Progenitor cell of endocrine pancreas (in vitro differentiated cells): ENCODE measurements at regions not wholly inside any gene's neighbourhood (a gene's known extent, or its start where the extent isn't known, plus 50 kb on each side); places are given as distances from the start of the nearest gene placed in this dataset.
"Not testable (repeated sequence)": the region's sequence is repeated elsewhere in the genome, so short reads cannot be mapped to it uniquely, and the experiment has no call there.

Experiments
- DNase-seq: peaks from one replicate; pipeline ENCODE4 v3.0.0; 2021; ENCODE audit warnings: low spot score; ENCODE audit not compliant: unreplicated experiment
- H3K27ac Mint-ChIP-seq: 2 replicates; pipeline ENCODE4 v1.8.0; 2021; ENCODE audit warnings: mild to moderate bottlenecking, moderate library complexity, mixed read lengths
- H3K27me3 Mint-ChIP-seq: 2 replicates; pipeline ENCODE4 v1.8.0; 2021; ENCODE audit warnings: mixed read lengths
- H3K36me3 Mint-ChIP-seq: 2 replicates; pipeline ENCODE4 v1.8.0; 2022; ENCODE audit warnings: mixed read lengths; ENCODE audit not compliant: insufficient read depth
- H3K4me1 Mint-ChIP-seq: 2 replicates; pipeline ENCODE4 v1.8.0; 2021; ENCODE audit warnings: low read depth, mixed read lengths
- H3K4me3 Mint-ChIP-seq: 2 replicates; pipeline ENCODE4 v1.8.0; 2021; ENCODE audit warnings: low read depth, mild to moderate bottlenecking, moderate library complexity, mixed read lengths
- H3K9me3 Mint-ChIP-seq: 2 replicates; pipeline ENCODE4 v1.8.0; 2021; ENCODE audit warnings: low read depth, mixed read lengths
- CTCF ChIP-seq: fragments of 200-600 bp; sonication (generic); IDR thresholded peaks from one replicate; pipeline ENCODE4 v1.5.0; 2021; ENCODE audit warnings: antibody characterized with exemption, mild to moderate bottlenecking; ENCODE audit not compliant: unreplicated experiment

DNA sequence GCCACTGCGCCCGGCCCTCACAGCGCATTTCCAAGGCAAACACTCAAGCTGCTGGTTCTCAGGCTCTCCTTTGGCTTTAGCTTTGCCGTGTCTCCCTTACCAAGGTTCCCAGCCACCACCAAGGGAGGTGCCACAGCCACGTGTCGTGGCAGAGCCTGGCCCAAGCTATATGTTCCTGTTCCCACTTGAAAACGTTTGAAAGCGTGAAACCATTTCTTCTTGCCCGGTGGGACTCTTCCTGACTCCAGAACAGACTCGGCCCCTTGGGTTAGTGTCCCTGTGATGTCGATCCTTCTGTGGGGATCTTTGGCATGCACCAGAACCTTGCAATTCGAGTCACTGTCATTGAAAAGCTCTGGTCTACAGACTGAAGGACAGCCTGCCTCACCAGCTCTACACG, 147.9 kb downstream of the HSD17B3 start:
- no peak overlapping the region for H3K4me3 Mint-ChIP-seq
- no peak for TF ChIP-seq CTCF
- H3K9me3 Mint-ChIP-seq: no peaks in the 10 kb centered on the region
- no peak for DNase-seq
- peaks cover 3% of the 10 kb centered on the region for H3K27me3 Mint-ChIP-seq
- H3K36me3 Mint-ChIP-seq: no peaks in the 10 kb centered on the region
- H3K27ac Mint-ChIP-seq: no peak overlapping the region
- H3K4me1 Mint-ChIP-seq: no peaks in the 10 kb centered on the region

- Mint-ChIP-seq H3K27me3 (peaks cover 3% of the 10 kb centered on the region), H3K27ac (no peak overlapping the region), H3K36me3 (no peaks in the 10 kb centered on the region), H3K4me1 (no peaks in the 10 kb centered on the region), H3K9me3 (no peaks in the 10 kb centered on the region), H3K4me3 (no peak overlapping the region)
- no peak for DNase-seq
- TF ChIP-seq CTCF: no peak
Observed at GRCh38 chr9:96152550-96152949, 149.4 kb downstream of the HSD17B3 start.

GRCh38 chr9:96150324-96151227, 151.4 kb downstream of the HSD17B3 start:
- Mint-ChIP-seq H3K36me3 (no peaks in the 10 kb centered on the region), H3K4me3 (no peak overlapping the region), H3K27ac (no peak overlapping the region), H3K9me3 (peaks cover 6% of the 10 kb centered on the region), H3K27me3 (peaks cover 6% of the 10 kb centered on the region), H3K4me1 (no peaks in the 10 kb centered on the region)
- DNase-seq: no peak
- no peak for TF ChIP-seq CTCF

DNA sequence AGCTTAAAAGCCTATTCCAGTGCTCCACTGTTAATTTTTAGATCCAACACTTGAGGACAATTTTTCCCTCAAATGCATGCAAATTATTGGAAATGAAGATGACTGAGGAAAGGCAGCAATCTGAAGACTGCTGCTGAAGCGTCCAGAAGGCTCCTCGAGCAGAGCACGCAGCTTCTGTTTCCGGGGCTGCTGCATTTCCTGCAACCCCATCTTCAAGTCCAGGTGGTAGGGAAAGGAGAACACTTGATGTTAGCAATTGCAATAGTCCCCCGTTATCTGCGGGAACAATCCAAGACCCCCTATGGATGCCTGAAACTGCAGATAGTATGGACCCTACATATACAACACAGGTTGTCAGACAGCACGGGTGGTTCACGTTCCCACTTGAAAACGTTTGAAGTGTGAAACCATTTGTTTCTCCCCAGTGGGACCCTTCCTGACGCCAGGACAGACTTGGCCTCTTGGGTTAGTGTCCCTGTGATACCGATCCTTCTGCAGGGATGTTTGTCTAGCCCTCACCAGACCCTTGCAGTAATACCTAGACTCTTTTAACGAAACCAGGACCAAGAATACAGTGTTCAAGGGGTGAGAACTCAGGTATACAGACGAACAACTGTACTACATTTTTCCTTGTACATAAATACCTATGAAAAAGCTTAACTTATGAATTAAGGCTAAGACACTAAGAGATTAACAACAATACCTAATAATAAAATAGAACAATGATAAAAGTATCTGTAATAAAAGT, 152.3 kb downstream of the HSD17B3 start:
- no peak for DNase-seq
- Mint-ChIP-seq H3K36me3 (no peaks in the 10 kb centered on the region), H3K4me3 (no peak overlapping the region), H3K27me3 (peaks cover 6% of the 10 kb centered on the region), H3K9me3 (peaks cover 6% of the 10 kb centered on the region), H3K4me1 (no peaks in the 10 kb centered on the region), H3K27ac (no peak overlapping the region)
- no peak for TF ChIP-seq CTCF

DNA sequence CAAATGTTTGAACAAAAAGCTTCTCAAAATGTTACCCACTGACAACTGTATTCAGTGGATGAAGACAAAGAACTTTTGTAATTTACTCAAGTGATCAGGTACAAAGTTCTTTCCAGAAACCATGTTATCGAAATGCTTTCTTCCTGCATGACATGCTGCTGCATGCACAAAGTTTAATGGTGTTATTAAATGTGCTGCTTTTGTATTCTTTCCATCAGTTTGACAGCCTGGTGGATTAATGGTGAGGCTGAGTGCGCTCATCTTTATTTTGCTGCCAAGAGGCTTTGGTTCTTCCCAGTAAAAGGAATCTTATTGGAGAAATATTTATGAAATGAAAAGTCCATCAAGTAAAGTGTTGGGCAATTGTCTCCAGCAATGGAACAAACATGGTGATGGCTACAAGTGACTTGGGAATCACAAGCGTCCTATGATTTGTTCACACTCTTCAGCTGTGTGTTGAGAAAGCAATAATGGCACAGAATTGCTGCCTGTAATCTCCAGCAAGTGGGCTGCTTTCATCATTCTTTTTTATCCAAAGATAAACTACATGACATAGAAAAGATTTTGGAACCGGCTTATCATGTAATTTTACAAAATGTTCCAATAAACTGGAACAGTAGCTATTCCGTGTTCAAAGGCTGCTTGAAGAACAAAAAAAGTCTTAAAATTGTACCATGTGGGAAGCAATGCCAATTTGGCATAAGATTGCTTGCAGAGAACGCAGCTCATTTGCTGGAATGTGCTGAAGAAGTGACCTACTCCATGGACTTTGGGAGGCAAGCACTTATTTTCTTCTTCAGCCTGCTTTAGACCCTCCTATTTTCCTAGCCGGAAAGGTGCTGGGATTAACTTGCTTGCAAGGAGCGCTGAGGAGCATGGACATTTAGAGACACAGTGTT, 153.1 kb downstream of the HSD17B3 start:
- no peak for DNase-seq
- no peak overlapping the region for H3K4me3 Mint-ChIP-seq
- H3K27ac Mint-ChIP-seq: no peak overlapping the region
- TF ChIP-seq CTCF: no peak
- no peaks in the 10 kb centered on the region for H3K36me3 Mint-ChIP-seq
- H3K9me3 Mint-ChIP-seq: peaks cover 6% of the 10 kb centered on the region
- peaks cover 6% of the 10 kb centered on the region for H3K27me3 Mint-ChIP-seq
- H3K4me1 Mint-ChIP-seq: no peaks in the 10 kb centered on the region

- not testable (repeated sequence) for H3K27ac Mint-ChIP-seq, H3K4me1 Mint-ChIP-seq, DNase-seq, H3K27me3 Mint-ChIP-seq, H3K9me3 Mint-ChIP-seq, H3K4me3 Mint-ChIP-seq, H3K36me3 Mint-ChIP-seq
Observed at GRCh38 chr9:96147029-96147428, 154.9 kb downstream of the HSD17B3 start.
